Stimulated activated effector memory CD8-positive, alpha-beta T cell treated with anti-CD3 and anti-CD28 coated beads, Interleukin-12 subunit alpha, Interleukin-12 subunit beta, amount 100 ng/mL, for 72 hours (primary cell): ENCODE measurements at regions not wholly inside any gene's neighbourhood (a gene's known extent, or its start where the extent isn't known, plus 50 kb on each side); places are given as distances from the start of the nearest gene placed in this dataset.
A peak's percentile ranks its signal among the peaks of the same experiment; 100 is the strongest.

Source experiments
- ATAC-seq: fragments of 150-1000 bp; cut with Tn5 transposase; 2 replicates; pipeline ENCODE4 v1.10.0; 2021
- DNase-seq, 2 donors: peaks; one replicate each; pipeline ENCODE4 v3.0.0; 2021 to 2022; ENCODE audit warnings: low spot score in 2 of 2
- H3K27ac Mint-ChIP-seq: one replicate; pipeline ENCODE4 v1.8.0; 2022; ENCODE audit warnings: mild to moderate bottlenecking, mixed read lengths
- H3K36me3 Mint-ChIP-seq: one replicate; pipeline ENCODE4 v1.8.0; 2022; ENCODE audit warnings: mild to moderate bottlenecking, mixed read lengths
- H3K4me1 Mint-ChIP-seq: one replicate; pipeline ENCODE4 v1.8.0; 2022; ENCODE audit warnings: mixed read lengths
- H3K4me3 Mint-ChIP-seq: one replicate; pipeline ENCODE4 v1.8.0; 2022; ENCODE audit warnings: mild to moderate bottlenecking, mixed read lengths
- H3K9me3 Mint-ChIP-seq: one replicate; pipeline ENCODE4 v1.8.0; 2022; ENCODE audit warnings: mixed read lengths

- Mint-ChIP-seq H3K4me3 (no peak overlapping the region), H3K27ac (no peak overlapping the region), H3K4me1 (no peaks in the 10 kb centered on the region), H3K36me3 (no peaks in the 10 kb centered on the region), H3K9me3 (peaks cover 6% of the 10 kb centered on the region)
- no peak for DNase-seq
- ATAC-seq = no peak
Measured at GRCh38 chr16:5472552-5472951, 375.0 kb upstream of the EEF2KMT start.

GRCh38 chr16:5468488-5468887 lies 370.9 kb upstream of the EEF2KMT start:
- Mint-ChIP-seq H3K27ac (no peak overlapping the region), H3K9me3 (peaks cover 6% of the 10 kb centered on the region), H3K36me3 (no peaks in the 10 kb centered on the region), H3K4me1 (no peaks in the 10 kb centered on the region), H3K4me3 (no peak overlapping the region)
- no peak for ATAC-seq
- DNase-seq = no peak

GRCh38 chr16:5467552-5467951 lies 370.0 kb upstream of the EEF2KMT start:
- H3K4me1 Mint-ChIP-seq = no peaks in the 10 kb centered on the region
- H3K4me3 Mint-ChIP-seq = no peak overlapping the region
- H3K27ac Mint-ChIP-seq = no peak overlapping the region
- ATAC-seq (no peak), DNase-seq (no peak)
- H3K36me3 Mint-ChIP-seq = no peaks in the 10 kb centered on the region
- peaks cover 3% of the 10 kb centered on the region for H3K9me3 Mint-ChIP-seq

GRCh38 chr16:5466551-5466950 lies 369.0 kb upstream of the EEF2KMT start:
- H3K27ac Mint-ChIP-seq = no peak overlapping the region
- peaks cover 3% of the 10 kb centered on the region for H3K9me3 Mint-ChIP-seq
- ATAC-seq (no peak), DNase-seq (no peak)
- H3K36me3 Mint-ChIP-seq = no peaks in the 10 kb centered on the region
- no peaks in the 10 kb centered on the region for H3K4me1 Mint-ChIP-seq
- H3K4me3 Mint-ChIP-seq = no peak overlapping the region

GRCh38 chr16:5465714-5466113 lies 368.1 kb upstream of the EEF2KMT start:
- Mint-ChIP-seq H3K27ac (no peak overlapping the region), H3K9me3 (peaks cover 3% of the 10 kb centered on the region), H3K36me3 (no peaks in the 10 kb centered on the region), H3K4me1 (no peaks in the 10 kb centered on the region), H3K4me3 (no peak overlapping the region)
- no peak for ATAC-seq
- DNase-seq = no peak

- H3K9me3 Mint-ChIP-seq = peaks cover 5% of the 10 kb centered on the region
- no peak overlapping the region for H3K4me3 Mint-ChIP-seq
- H3K36me3 Mint-ChIP-seq = no peaks in the 10 kb centered on the region
- no peak for ATAC-seq
- H3K4me1 Mint-ChIP-seq = no peaks in the 10 kb centered on the region
- no peak overlapping the region for H3K27ac Mint-ChIP-seq
- no peak for DNase-seq
Measured at GRCh38 chr16:5463820-5464219, 366.2 kb upstream of the EEF2KMT start.

- H3K4me3 Mint-ChIP-seq = no peak overlapping the region
- no peak overlapping the region for H3K27ac Mint-ChIP-seq
- ATAC-seq = no peak
- no peaks in the 10 kb centered on the region for H3K36me3 Mint-ChIP-seq
- H3K9me3 Mint-ChIP-seq = peaks cover 7% of the 10 kb centered on the region
- DNase-seq = no peak
- no peaks in the 10 kb centered on the region for H3K4me1 Mint-ChIP-seq
Measured at GRCh38 chr16:5461574-5461973, 364.0 kb upstream of the EEF2KMT start.

GRCh38 chr16:5461141-5461540 lies 363.5 kb upstream of the EEF2KMT start:
- Mint-ChIP-seq H3K27ac (no peak overlapping the region), H3K36me3 (no peaks in the 10 kb centered on the region), H3K4me1 (no peaks in the 10 kb centered on the region), H3K9me3 (peaks cover 7% of the 10 kb centered on the region), H3K4me3 (no peak overlapping the region)
- DNase-seq (no peak), ATAC-seq (no peak)

GRCh38 chr16:5460701-5461100 lies 363.1 kb upstream of the EEF2KMT start:
- H3K36me3 Mint-ChIP-seq = no peaks in the 10 kb centered on the region
- H3K4me3 Mint-ChIP-seq = no peak overlapping the region
- no peaks in the 10 kb centered on the region for H3K4me1 Mint-ChIP-seq
- no peak for DNase-seq
- H3K9me3 Mint-ChIP-seq = peaks cover 7% of the 10 kb centered on the region
- ATAC-seq = no peak
- no peak overlapping the region for H3K27ac Mint-ChIP-seq

GRCh38 chr16:5459863-5460262 lies 362.3 kb upstream of the EEF2KMT start:
- Mint-ChIP-seq H3K9me3 (peaks cover 9% of the 10 kb centered on the region), H3K4me1 (no peaks in the 10 kb centered on the region), H3K4me3 (no peak overlapping the region), H3K27ac (no peak overlapping the region), H3K36me3 (no peaks in the 10 kb centered on the region)
- DNase-seq = no peak
- no peak for ATAC-seq

- Mint-ChIP-seq H3K9me3 (peaks cover 12% of the 10 kb centered on the region), H3K27ac (no peak overlapping the region), H3K4me1 (no peaks in the 10 kb centered on the region), H3K4me3 (no peak overlapping the region), H3K36me3 (peaks cover 4% of the 10 kb centered on the region)
- no peak for DNase-seq
- ATAC-seq = no peak
Measured at GRCh38 chr16:5455110-5455509, 357.5 kb upstream of the EEF2KMT start.

- H3K36me3 Mint-ChIP-seq = peaks cover 4% of the 10 kb centered on the region
- H3K27ac Mint-ChIP-seq = no peak overlapping the region
- ATAC-seq (no peak), DNase-seq (no peak)
- H3K9me3 Mint-ChIP-seq = peaks cover 7% of the 10 kb centered on the region
- H3K4me3 Mint-ChIP-seq = no peak overlapping the region
- no peaks in the 10 kb centered on the region for H3K4me1 Mint-ChIP-seq
Measured at GRCh38 chr16:5454349-5454748, 356.8 kb upstream of the EEF2KMT start.

- H3K9me3 Mint-ChIP-seq = peaks cover 5% of the 10 kb centered on the region
- no peak overlapping the region for H3K27ac Mint-ChIP-seq
- H3K4me1 Mint-ChIP-seq = no peaks in the 10 kb centered on the region
- no peak overlapping the region for H3K4me3 Mint-ChIP-seq
- peaks cover 4% of the 10 kb centered on the region for H3K36me3 Mint-ChIP-seq
- ATAC-seq = no peak
- no peak for DNase-seq
Measured at GRCh38 chr16:5451641-5452040, 354.0 kb upstream of the EEF2KMT start.

- no peaks in the 10 kb centered on the region for H3K4me1 Mint-ChIP-seq
Measured at GRCh38 chr16:5450409-5451104, 353.0 kb upstream of the EEF2KMT start.

GRCh38 chr16:5449901-5450300 lies 352.3 kb upstream of the EEF2KMT start:
- Mint-ChIP-seq H3K27ac (no peak overlapping the region), H3K9me3 (peaks cover 3% of the 10 kb centered on the region), H3K4me1 (no peaks in the 10 kb centered on the region), H3K36me3 (peaks cover 4% of the 10 kb centered on the region), H3K4me3 (no peak overlapping the region)
- DNase-seq (no peak), ATAC-seq (no peak)

More at GRCh38 chr16:5450409-5451104, 353.0 kb upstream of the EEF2KMT start:
- peaks cover 5% of the 10 kb centered on the region for H3K9me3 Mint-ChIP-seq
- peaks cover 4% of the 10 kb centered on the region for H3K36me3 Mint-ChIP-seq
- no peak overlapping the region for H3K4me3 Mint-ChIP-seq
- DNase-seq = no peak
- no peak overlapping the region for H3K27ac Mint-ChIP-seq
- ATAC-seq = no peak

- Mint-ChIP-seq H3K27ac (no peak overlapping the region), H3K36me3 (peaks cover 4% of the 10 kb centered on the region), H3K4me1 (no peaks in the 10 kb centered on the region), H3K9me3 (no peaks in the 10 kb centered on the region), H3K4me3 (no peak overlapping the region)
- ATAC-seq = peak; percentile 5
- no peak for DNase-seq
Measured at GRCh38 chr16:5448798-5449197, 351.2 kb upstream of the EEF2KMT start.

- H3K36me3 Mint-ChIP-seq = peaks cover 4% of the 10 kb centered on the region
- H3K9me3 Mint-ChIP-seq = no peaks in the 10 kb centered on the region
- H3K4me1 Mint-ChIP-seq = no peaks in the 10 kb centered on the region
- H3K27ac Mint-ChIP-seq = no peak overlapping the region
- H3K4me3 Mint-ChIP-seq = no peak overlapping the region
- ATAC-seq (no peak), DNase-seq (no peak)
Measured at GRCh38 chr16:5447734-5448133, 350.1 kb upstream of the EEF2KMT start.
